ENCODE measurements at regions not wholly inside any gene's neighbourhood (a gene's known extent, or its start where the extent isn't known, plus 50 kb on each side); places are given as distances from the start of the nearest gene placed in this dataset.

- Mint-ChIP-seq H3K4me3 (no peak overlapping the region), H3K27me3 (ENCODE audit: low read depth) (no peaks in the 10 kb centered on the region)
Measured at GRCh38 chr2:225894236-225894980, 494.9 kb downstream of the NYAP2 start.

GRCh38 chr2:225893151-225893550, 493.6 kb downstream of the NYAP2 start:
- Mint-ChIP-seq H3K27me3 (ENCODE audit: low read depth) (no peaks in the 10 kb centered on the region), H3K27ac (no peak overlapping the region), H3K4me1 (ENCODE audit: low read depth) (no peaks in the 10 kb centered on the region), H3K36me3 (ENCODE audit: low read depth) (no peaks in the 10 kb centered on the region), H3K4me3 (no peak overlapping the region), H3K9me3 (no peaks in the 10 kb centered on the region)
- no peak for DNase-seq (ENCODE audit: low spot score)

More at GRCh38 chr2:225894236-225894980, 494.9 kb downstream of the NYAP2 start:
- DNase-seq (ENCODE audit: low spot score) = no peak
- H3K4me1 Mint-ChIP-seq (ENCODE audit: low read depth) = no peaks in the 10 kb centered on the region
- no peak overlapping the region for H3K27ac Mint-ChIP-seq
- H3K36me3 Mint-ChIP-seq (ENCODE audit: low read depth) = no peaks in the 10 kb centered on the region
- no peaks in the 10 kb centered on the region for H3K9me3 Mint-ChIP-seq

- Mint-ChIP-seq H3K27me3 (ENCODE audit: low read depth) (no peaks in the 10 kb centered on the region), H3K4me3 (no peak overlapping the region), H3K4me1 (ENCODE audit: low read depth) (no peaks in the 10 kb centered on the region), H3K9me3 (no peaks in the 10 kb centered on the region), H3K36me3 (ENCODE audit: low read depth) (no peaks in the 10 kb centered on the region), H3K27ac (no peak overlapping the region)
- no peak for DNase-seq (ENCODE audit: low spot score)
Measured at GRCh38 chr2:225891771-225892170, 492.3 kb downstream of the NYAP2 start.

- no peak for DNase-seq (ENCODE audit: low spot score)
- H3K4me1 Mint-ChIP-seq (ENCODE audit: low read depth) = no peaks in the 10 kb centered on the region
- H3K27ac Mint-ChIP-seq = no peak overlapping the region
- no peak overlapping the region for H3K4me3 Mint-ChIP-seq
- no peaks in the 10 kb centered on the region for H3K9me3 Mint-ChIP-seq
- no peaks in the 10 kb centered on the region for H3K27me3 Mint-ChIP-seq (ENCODE audit: low read depth)
- no peaks in the 10 kb centered on the region for H3K36me3 Mint-ChIP-seq (ENCODE audit: low read depth)
Measured at GRCh38 chr2:225891013-225891412, 491.5 kb downstream of the NYAP2 start.

- no peak overlapping the region for H3K27ac Mint-ChIP-seq
- H3K27me3 Mint-ChIP-seq (ENCODE audit: low read depth) = no peaks in the 10 kb centered on the region
- H3K36me3 Mint-ChIP-seq (ENCODE audit: low read depth) = no peaks in the 10 kb centered on the region
- no peak overlapping the region for H3K4me3 Mint-ChIP-seq
- no peaks in the 10 kb centered on the region for H3K4me1 Mint-ChIP-seq (ENCODE audit: low read depth)
- H3K9me3 Mint-ChIP-seq = no peaks in the 10 kb centered on the region
- no peak for DNase-seq (ENCODE audit: low spot score)
Measured at GRCh38 chr2:225889452-225889851, 489.9 kb downstream of the NYAP2 start.

- no peaks in the 10 kb centered on the region for H3K36me3 Mint-ChIP-seq (ENCODE audit: low read depth)
- H3K4me3 Mint-ChIP-seq = no peak overlapping the region
- H3K27me3 Mint-ChIP-seq (ENCODE audit: low read depth) = no peaks in the 10 kb centered on the region
- H3K9me3 Mint-ChIP-seq = no peaks in the 10 kb centered on the region
- no peak for DNase-seq (ENCODE audit: low spot score)
- H3K27ac Mint-ChIP-seq = no peak overlapping the region
- H3K4me1 Mint-ChIP-seq (ENCODE audit: low read depth) = no peaks in the 10 kb centered on the region
Measured at GRCh38 chr2:225867071-225867470, 467.6 kb downstream of the NYAP2 start.

GRCh38 chr2:225865468-225865867, 466.0 kb downstream of the NYAP2 start:
- no peaks in the 10 kb centered on the region for H3K36me3 Mint-ChIP-seq (ENCODE audit: low read depth)
- DNase-seq (ENCODE audit: low spot score) = no peak
- no peaks in the 10 kb centered on the region for H3K4me1 Mint-ChIP-seq (ENCODE audit: low read depth)
- H3K4me3 Mint-ChIP-seq = no peak overlapping the region
- no peaks in the 10 kb centered on the region for H3K9me3 Mint-ChIP-seq
- no peak overlapping the region for H3K27ac Mint-ChIP-seq
- no peaks in the 10 kb centered on the region for H3K27me3 Mint-ChIP-seq (ENCODE audit: low read depth)

- H3K27ac Mint-ChIP-seq = no peak overlapping the region
- H3K9me3 Mint-ChIP-seq = no peaks in the 10 kb centered on the region
- H3K36me3 Mint-ChIP-seq (ENCODE audit: low read depth) = no peaks in the 10 kb centered on the region
- H3K27me3 Mint-ChIP-seq (ENCODE audit: low read depth) = no peaks in the 10 kb centered on the region
- no peak for DNase-seq (ENCODE audit: low spot score)
- no peak overlapping the region for H3K4me3 Mint-ChIP-seq
- H3K4me1 Mint-ChIP-seq (ENCODE audit: low read depth) = no peaks in the 10 kb centered on the region
Measured at GRCh38 chr2:225864394-225864793, 464.9 kb downstream of the NYAP2 start.

GRCh38 chr2:225842939-225843338, 443.4 kb downstream of the NYAP2 start:
- Mint-ChIP-seq H3K36me3 (ENCODE audit: low read depth) (no peaks in the 10 kb centered on the region), H3K9me3 (no peaks in the 10 kb centered on the region), H3K27ac (no peak overlapping the region), H3K4me3 (no peak overlapping the region), H3K4me1 (ENCODE audit: low read depth) (no peaks in the 10 kb centered on the region), H3K27me3 (ENCODE audit: low read depth) (no peaks in the 10 kb centered on the region)
- no peak for DNase-seq (ENCODE audit: low spot score)

GRCh38 chr2:225841314-225841713, 441.8 kb downstream of the NYAP2 start:
- Mint-ChIP-seq H3K36me3 (ENCODE audit: low read depth) (no peaks in the 10 kb centered on the region), H3K27me3 (ENCODE audit: low read depth) (no peaks in the 10 kb centered on the region), H3K27ac (no peak overlapping the region), H3K9me3 (no peaks in the 10 kb centered on the region), H3K4me3 (no peak overlapping the region), H3K4me1 (ENCODE audit: low read depth) (no peaks in the 10 kb centered on the region)
- DNase-seq (ENCODE audit: low spot score) = no peak

GRCh38 chr2:225837328-225837727, 437.8 kb downstream of the NYAP2 start:
- H3K27ac Mint-ChIP-seq = no peak overlapping the region
- H3K36me3 Mint-ChIP-seq (ENCODE audit: low read depth) = no peaks in the 10 kb centered on the region
- H3K4me1 Mint-ChIP-seq (ENCODE audit: low read depth) = no peaks in the 10 kb centered on the region
- no peak for DNase-seq (ENCODE audit: low spot score)
- no peaks in the 10 kb centered on the region for H3K27me3 Mint-ChIP-seq (ENCODE audit: low read depth)
- no peak overlapping the region for H3K4me3 Mint-ChIP-seq
- H3K9me3 Mint-ChIP-seq = no peaks in the 10 kb centered on the region

GRCh38 chr2:225824748-225825449, 425.4 kb downstream of the NYAP2 start:
- H3K36me3 Mint-ChIP-seq (ENCODE audit: low read depth) = no peaks in the 10 kb centered on the region
- H3K4me3 Mint-ChIP-seq = no peak overlapping the region
- DNase-seq (ENCODE audit: low spot score) = no peak
- no peaks in the 10 kb centered on the region for H3K4me1 Mint-ChIP-seq (ENCODE audit: low read depth)
- H3K27me3 Mint-ChIP-seq (ENCODE audit: low read depth) = no peaks in the 10 kb centered on the region
- no peaks in the 10 kb centered on the region for H3K9me3 Mint-ChIP-seq
- no peak overlapping the region for H3K27ac Mint-ChIP-seq

- no peaks in the 10 kb centered on the region for H3K9me3 Mint-ChIP-seq
- H3K27ac Mint-ChIP-seq = no peak overlapping the region
Measured at GRCh38 chr2:225821351-225821750, 421.8 kb downstream of the NYAP2 start.

GRCh38 chr2:225820826-225821225, 421.3 kb downstream of the NYAP2 start:
- Mint-ChIP-seq H3K9me3 (no peaks in the 10 kb centered on the region), H3K27ac (no peak overlapping the region), H3K4me1 (ENCODE audit: low read depth) (no peaks in the 10 kb centered on the region), H3K4me3 (no peak overlapping the region), H3K36me3 (ENCODE audit: low read depth) (no peaks in the 10 kb centered on the region), H3K27me3 (ENCODE audit: low read depth) (no peaks in the 10 kb centered on the region)
- no peak for DNase-seq (ENCODE audit: low spot score)

More at GRCh38 chr2:225821351-225821750, 421.8 kb downstream of the NYAP2 start:
- H3K4me3 Mint-ChIP-seq = no peak overlapping the region
- no peaks in the 10 kb centered on the region for H3K36me3 Mint-ChIP-seq (ENCODE audit: low read depth)
- DNase-seq (ENCODE audit: low spot score) = no peak
- H3K27me3 Mint-ChIP-seq (ENCODE audit: low read depth) = no peaks in the 10 kb centered on the region
- H3K4me1 Mint-ChIP-seq (ENCODE audit: low read depth) = no peaks in the 10 kb centered on the region

Measured in T-helper 2 cell treated with Interferon-gamma antibody and Interleukin-4, amounts not matched to agents 5 μg/mL and 100 μg/mL, for 36 hours (primary cell).